ENCODE measurements at regions not wholly inside any gene's neighbourhood (a gene's known extent, or its start where the extent isn't known, plus 50 kb on each side); places are given as distances from the start of the nearest gene placed in this dataset.

- Histone ChIP-seq H3K9me3 (no peaks in the 10 kb centered on the region), H3K36me3 (no peaks in the 10 kb centered on the region), H3K4me1 (no peaks in the 10 kb centered on the region), H3K27me3 (no peaks in the 10 kb centered on the region), H3K27ac (no peak overlapping the region), H3K4me3 (no peak overlapping the region)
- intact Hi-C loops (cut with DNase I): no loop called here
- 73 to 75% methylated on average over 1 of the region's 1 CpG for WGBS, 2 donors
- TF ChIP-seq POLR2A (IDR thresholded peaks at IDR 0.05) (no peak), CTCF (IDR thresholded peaks at IDR 0.05) (no peak)
- DNase-seq: no peak
Observed at GRCh38 chr3:159441279-159441678, 547.4 kb upstream of the IL12A start.

GRCh38 chr3:159443266-159443665 is 545.4 kb upstream of the IL12A start:
- TF ChIP-seq CTCF (IDR thresholded peaks at IDR 0.05): no peak
- Histone ChIP-seq H3K4me3 (no peak overlapping the region), H3K36me3 (no peaks in the 10 kb centered on the region), H3K9me3 (no peaks in the 10 kb centered on the region), H3K27ac (no peak overlapping the region), H3K4me1 (no peaks in the 10 kb centered on the region), H3K27me3 (no peaks in the 10 kb centered on the region)
- WGBS, 2 donors: 75 to 89% methylated on average over 2 to 5 of the region's 5 CpGs
- DNase-seq: no peak
- intact Hi-C loops (cut with DNase I): no loop called here

GRCh38 chr3:159447841-159448240 is 540.8 kb upstream of the IL12A start:
- WGBS, 2 donors: 35 to 58% methylated on average over 2 to 3 of the region's 3 CpGs
- no peaks in the 10 kb centered on the region for H3K9me3 ChIP-seq
- intact Hi-C loops (cut with DNase I): no loop called here
- H3K4me1 ChIP-seq: no peaks in the 10 kb centered on the region
- no peak for TF ChIP-seq CTCF (IDR thresholded peaks at IDR 0.05)
- no peak for TF ChIP-seq POLR2A (IDR thresholded peaks at IDR 0.05)
- DNase-seq: no peak
- no peaks in the 10 kb centered on the region for H3K27me3 ChIP-seq
- no peak overlapping the region for H3K4me3 ChIP-seq
- no peak overlapping the region for H3K27ac ChIP-seq
- H3K36me3 ChIP-seq: no peaks in the 10 kb centered on the region

GRCh38 chr3:159448902-159449301 is 539.7 kb upstream of the IL12A start:
- no peak for DNase-seq
- intact Hi-C loops (cut with DNase I): no loop called here
- 50 to 54% methylated on average over 1 of the region's 1 CpG for WGBS, 2 donors

GRCh38 chr3:159451067-159451466 is 537.6 kb upstream of the IL12A start:
- no peak for DNase-seq
- 73 to 80% methylated on average over 3 of the region's 3 CpGs for WGBS, 2 donors

More at GRCh38 chr3:159448902-159449301, 539.7 kb upstream of the IL12A start:
- no peaks in the 10 kb centered on the region for H3K4me1 ChIP-seq
- no peaks in the 10 kb centered on the region for H3K27me3 ChIP-seq
- H3K27ac ChIP-seq: no peak overlapping the region
- no peaks in the 10 kb centered on the region for H3K9me3 ChIP-seq
- no peaks in the 10 kb centered on the region for H3K36me3 ChIP-seq
- H3K4me3 ChIP-seq: no peak overlapping the region
- no peak for TF ChIP-seq CTCF (IDR thresholded peaks at IDR 0.05)
- no peak for TF ChIP-seq POLR2A (IDR thresholded peaks at IDR 0.05)

More at GRCh38 chr3:159451067-159451466, 537.6 kb upstream of the IL12A start:
- Histone ChIP-seq H3K9me3 (no peaks in the 10 kb centered on the region), H3K4me1 (no peaks in the 10 kb centered on the region), H3K36me3 (no peaks in the 10 kb centered on the region), H3K27ac (no peak overlapping the region), H3K4me3 (no peak overlapping the region), H3K27me3 (no peaks in the 10 kb centered on the region)
- TF ChIP-seq POLR2A (IDR thresholded peaks at IDR 0.05) (no peak), CTCF (IDR thresholded peaks at IDR 0.05) (no peak)
- intact Hi-C loops (cut with DNase I): no loop called here
